ENCODE measurements at regions not wholly inside any gene's neighbourhood (a gene's known extent, or its start where the extent isn't known, plus 50 kb on each side); places are given as distances from the start of the nearest gene placed in this dataset.

DNA sequence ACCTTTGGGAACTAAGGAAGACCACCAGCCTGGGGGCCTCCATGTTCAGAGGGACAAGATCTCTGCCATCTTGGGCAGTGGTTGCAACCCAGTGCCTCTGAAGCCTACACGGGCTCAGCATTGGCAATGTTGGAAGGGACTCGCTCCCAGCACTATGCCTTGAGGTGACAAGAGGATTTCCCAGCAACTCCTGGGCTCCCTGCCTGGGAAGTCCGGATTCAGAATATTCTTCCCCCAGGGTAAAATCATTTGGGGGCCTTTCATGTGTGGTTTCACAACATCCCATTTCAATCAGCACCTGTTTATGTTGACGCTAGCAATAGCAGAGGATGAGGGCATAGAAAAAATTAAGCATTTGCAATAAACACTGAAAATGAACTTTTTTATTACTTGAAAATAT is 509.8 kb upstream of the MGMT start:
- Histone ChIP-seq H3K27ac (ENCODE audit: poor library complexity, severe bottlenecking) (no peak overlapping the region), H3K4me3 (ENCODE audit: severe bottlenecking) (no peak overlapping the region), H3K9me3 (ENCODE audit: severe bottlenecking) (peaks cover 2% of the 10 kb centered on the region), H3K4me1 (ENCODE audit: insufficient read depth, poor library complexity, severe bottlenecking) (no peaks in the 10 kb centered on the region), H3K27me3 (ENCODE audit: insufficient read depth, poor library complexity, severe bottlenecking) (peaks cover 3% of the 10 kb centered on the region), H3K36me3 (ENCODE audit: low read depth) (no peaks in the 10 kb centered on the region)
- ATAC-seq (ENCODE audit: low read depth), result no peak
- DNase-seq (ENCODE audit: low spot score), result no peak
- TF ChIP-seq, protein P1, sequence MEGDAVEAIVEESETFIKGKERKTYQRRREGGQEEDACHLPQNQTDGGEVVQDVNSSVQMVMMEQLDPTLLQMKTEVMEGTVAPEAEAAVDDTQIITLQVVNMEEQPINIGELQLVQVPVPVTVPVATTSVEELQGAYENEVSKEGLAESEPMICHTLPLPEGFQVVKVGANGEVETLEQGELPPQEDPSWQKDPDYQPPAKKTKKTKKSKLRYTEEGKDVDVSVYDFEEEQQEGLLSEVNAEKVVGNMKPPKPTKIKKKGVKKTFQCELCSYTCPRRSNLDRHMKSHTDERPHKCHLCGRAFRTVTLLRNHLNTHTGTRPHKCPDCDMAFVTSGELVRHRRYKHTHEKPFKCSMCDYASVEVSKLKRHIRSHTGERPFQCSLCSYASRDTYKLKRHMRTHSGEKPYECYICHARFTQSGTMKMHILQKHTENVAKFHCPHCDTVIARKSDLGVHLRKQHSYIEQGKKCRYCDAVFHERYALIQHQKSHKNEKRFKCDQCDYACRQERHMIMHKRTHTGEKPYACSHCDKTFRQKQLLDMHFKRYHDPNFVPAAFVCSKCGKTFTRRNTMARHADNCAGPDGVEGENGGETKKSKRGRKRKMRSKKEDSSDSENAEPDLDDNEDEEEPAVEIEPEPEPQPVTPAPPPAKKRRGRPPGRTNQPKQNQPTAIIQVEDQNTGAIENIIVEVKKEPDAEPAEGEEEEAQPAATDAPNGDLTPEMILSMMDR (IDR thresholded peaks at IDR 0.05; ENCODE audit: poor library complexity, severe bottlenecking), result no peak

DNA sequence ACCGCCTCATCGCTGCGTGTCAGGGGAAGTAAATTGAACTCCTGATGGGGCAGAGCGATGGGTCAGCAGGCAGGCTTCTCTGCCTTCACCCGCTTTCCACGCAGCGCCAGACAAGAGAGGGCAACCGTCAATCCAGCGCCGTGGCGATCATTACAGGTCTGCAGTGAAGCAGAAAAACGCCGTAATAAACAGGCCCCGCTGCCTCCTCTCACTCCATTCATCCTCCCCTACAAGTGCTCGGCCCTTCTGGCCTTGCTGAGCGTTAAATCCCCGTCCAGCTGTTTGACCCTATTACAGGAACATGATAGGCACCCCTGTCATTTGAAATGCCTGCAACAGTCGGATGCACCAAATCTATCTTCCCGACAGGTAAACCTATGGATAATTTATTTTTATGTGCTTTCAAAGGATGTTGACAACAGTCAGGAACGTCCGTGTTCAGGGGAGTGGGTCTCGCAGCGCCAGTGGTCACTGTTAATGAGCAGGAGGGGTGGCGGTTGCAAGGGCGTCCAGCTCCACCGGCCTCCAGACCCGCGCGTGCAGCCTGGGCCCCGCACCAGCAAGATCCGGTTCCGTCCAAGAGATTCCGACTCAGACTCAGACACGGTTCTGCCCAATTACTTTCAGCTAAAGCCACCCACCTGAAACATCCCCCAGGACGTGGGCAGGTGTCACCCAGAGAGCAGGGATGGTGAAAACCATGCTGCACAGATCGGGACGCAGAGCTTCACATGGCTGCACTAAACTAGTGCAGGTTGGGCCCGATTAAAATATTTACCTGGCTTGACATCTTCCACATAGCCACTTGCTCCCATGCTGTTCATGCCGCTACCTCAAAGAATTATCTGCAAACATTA is 508.0 kb upstream of the MGMT start:
- H3K9me3 ChIP-seq (ENCODE audit: severe bottlenecking), result no peaks in the 10 kb centered on the region
- no peaks in the 10 kb centered on the region for H3K4me1 ChIP-seq (ENCODE audit: insufficient read depth, poor library complexity, severe bottlenecking)
- H3K4me3 ChIP-seq (ENCODE audit: severe bottlenecking), result no peak overlapping the region
- H3K27me3 ChIP-seq (ENCODE audit: insufficient read depth, poor library complexity, severe bottlenecking), result peaks cover 3% of the 10 kb centered on the region
- no peaks in the 10 kb centered on the region for H3K36me3 ChIP-seq (ENCODE audit: low read depth)
- TF ChIP-seq, protein P1 (IDR thresholded peaks at IDR 0.05; ENCODE audit: poor library complexity, severe bottlenecking), result no peak
- DNase-seq (ENCODE audit: low spot score) (no peak), ATAC-seq (ENCODE audit: low read depth) (no peak)
- no peak overlapping the region for H3K27ac ChIP-seq (ENCODE audit: poor library complexity, severe bottlenecking)

DNA sequence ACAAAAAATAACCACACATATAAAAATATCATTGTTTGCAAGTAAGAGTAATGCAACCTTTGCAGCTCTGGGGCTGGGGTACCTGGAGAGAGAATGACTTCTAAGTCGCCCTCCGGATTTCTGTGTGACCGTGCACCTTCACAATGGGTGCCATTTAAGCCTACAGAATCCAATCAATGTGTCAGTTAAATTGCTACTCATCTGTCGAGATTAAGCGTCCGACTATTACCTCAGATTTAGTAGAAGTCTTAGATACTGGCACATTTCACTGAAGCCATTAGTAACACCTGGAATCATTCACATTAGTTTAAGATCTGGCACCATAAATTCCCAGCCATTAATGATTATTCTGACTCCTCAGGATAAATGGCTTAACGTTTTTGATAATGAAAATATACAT is 507.3 kb upstream of the MGMT start:
- no peak overlapping the region for H3K27ac ChIP-seq (ENCODE audit: poor library complexity, severe bottlenecking)
- ATAC-seq (ENCODE audit: low read depth) (no peak), DNase-seq (ENCODE audit: low spot score) (no peak)
- TF ChIP-seq, protein P1 (IDR thresholded peaks at IDR 0.05; ENCODE audit: poor library complexity, severe bottlenecking), result no peak
- H3K4me1 ChIP-seq (ENCODE audit: insufficient read depth, poor library complexity, severe bottlenecking), result no peaks in the 10 kb centered on the region
- H3K27me3 ChIP-seq (ENCODE audit: insufficient read depth, poor library complexity, severe bottlenecking), result peaks cover 3% of the 10 kb centered on the region
- H3K9me3 ChIP-seq (ENCODE audit: severe bottlenecking), result no peaks in the 10 kb centered on the region
- no peaks in the 10 kb centered on the region for H3K36me3 ChIP-seq (ENCODE audit: low read depth)
- H3K4me3 ChIP-seq (ENCODE audit: severe bottlenecking), result no peak overlapping the region

DNA sequence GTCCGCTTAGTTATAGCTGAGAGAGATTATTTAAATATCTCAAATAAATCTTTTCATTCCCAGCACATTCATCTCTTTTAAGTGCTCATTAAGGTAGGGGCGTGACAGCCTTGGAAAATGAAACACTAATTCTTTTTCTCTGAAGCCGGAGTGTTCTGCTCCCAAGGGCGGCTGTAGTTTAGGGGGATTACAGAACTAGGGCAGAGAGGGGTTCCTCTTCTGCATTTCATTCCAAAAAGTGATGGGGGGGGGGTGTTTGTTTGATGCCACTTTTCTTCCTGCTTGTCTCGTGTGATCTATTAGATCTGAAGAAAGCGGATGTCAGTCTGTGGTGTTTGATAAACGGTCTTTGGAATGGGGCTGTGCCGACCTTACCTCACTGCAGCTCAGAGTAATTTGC is 506.5 kb upstream of the MGMT start:
- DNase-seq (ENCODE audit: low spot score) (no peak), ATAC-seq (ENCODE audit: low read depth) (no peak)
- Histone ChIP-seq H3K36me3 (ENCODE audit: low read depth) (no peaks in the 10 kb centered on the region), H3K27ac (ENCODE audit: poor library complexity, severe bottlenecking) (no peak overlapping the region), H3K4me1 (ENCODE audit: insufficient read depth, poor library complexity, severe bottlenecking) (no peaks in the 10 kb centered on the region), H3K27me3 (ENCODE audit: insufficient read depth, poor library complexity, severe bottlenecking) (peaks cover 3% of the 10 kb centered on the region), H3K4me3 (ENCODE audit: severe bottlenecking) (no peak overlapping the region), H3K9me3 (ENCODE audit: severe bottlenecking) (no peaks in the 10 kb centered on the region)
- TF ChIP-seq, protein P1 (IDR thresholded peaks at IDR 0.05; ENCODE audit: poor library complexity, severe bottlenecking), result no peak

DNA sequence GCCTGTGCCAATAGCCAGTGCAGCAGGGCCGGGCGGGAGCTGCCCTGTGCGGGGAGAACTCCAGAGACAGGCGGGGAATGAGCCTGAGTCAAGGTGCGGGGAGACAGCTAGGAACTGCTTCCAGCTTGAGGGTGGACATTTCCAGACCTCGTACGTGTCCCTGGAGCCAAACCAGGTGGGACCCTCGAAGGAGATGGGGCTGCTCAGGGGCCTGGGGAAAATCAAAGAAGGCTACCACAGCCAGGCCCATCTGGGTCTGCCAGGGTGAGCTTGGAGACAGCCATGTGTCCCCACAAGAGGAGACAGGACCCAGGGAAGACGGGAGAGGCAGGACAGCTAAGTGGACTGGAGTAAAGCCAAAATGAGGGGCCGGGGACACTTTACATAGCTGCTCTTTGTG is 504.9 kb upstream of the MGMT start:
- peaks cover 3% of the 10 kb centered on the region for H3K27me3 ChIP-seq (ENCODE audit: insufficient read depth, poor library complexity, severe bottlenecking)
- no peaks in the 10 kb centered on the region for H3K9me3 ChIP-seq (ENCODE audit: severe bottlenecking)
- ATAC-seq (ENCODE audit: low read depth), result no peak
- TF ChIP-seq, protein P1 (IDR thresholded peaks at IDR 0.05; ENCODE audit: poor library complexity, severe bottlenecking), result no peak
- DNase-seq (ENCODE audit: low spot score), result no peak
- no peak overlapping the region for H3K4me3 ChIP-seq (ENCODE audit: severe bottlenecking)
- no peaks in the 10 kb centered on the region for H3K4me1 ChIP-seq (ENCODE audit: insufficient read depth, poor library complexity, severe bottlenecking)
- no peak overlapping the region for H3K27ac ChIP-seq (ENCODE audit: poor library complexity, severe bottlenecking)
- no peaks in the 10 kb centered on the region for H3K36me3 ChIP-seq (ENCODE audit: low read depth)

Measured in RWPE2 (cell line).